ENCODE measurements at regions not wholly inside any gene's neighbourhood (a gene's known extent, or its start where the extent isn't known, plus 50 kb on each side); places are given as distances from the start of the nearest gene placed in this dataset.
A peak's percentile ranks its signal among the peaks of the same experiment; 100 is the strongest.

DNA sequence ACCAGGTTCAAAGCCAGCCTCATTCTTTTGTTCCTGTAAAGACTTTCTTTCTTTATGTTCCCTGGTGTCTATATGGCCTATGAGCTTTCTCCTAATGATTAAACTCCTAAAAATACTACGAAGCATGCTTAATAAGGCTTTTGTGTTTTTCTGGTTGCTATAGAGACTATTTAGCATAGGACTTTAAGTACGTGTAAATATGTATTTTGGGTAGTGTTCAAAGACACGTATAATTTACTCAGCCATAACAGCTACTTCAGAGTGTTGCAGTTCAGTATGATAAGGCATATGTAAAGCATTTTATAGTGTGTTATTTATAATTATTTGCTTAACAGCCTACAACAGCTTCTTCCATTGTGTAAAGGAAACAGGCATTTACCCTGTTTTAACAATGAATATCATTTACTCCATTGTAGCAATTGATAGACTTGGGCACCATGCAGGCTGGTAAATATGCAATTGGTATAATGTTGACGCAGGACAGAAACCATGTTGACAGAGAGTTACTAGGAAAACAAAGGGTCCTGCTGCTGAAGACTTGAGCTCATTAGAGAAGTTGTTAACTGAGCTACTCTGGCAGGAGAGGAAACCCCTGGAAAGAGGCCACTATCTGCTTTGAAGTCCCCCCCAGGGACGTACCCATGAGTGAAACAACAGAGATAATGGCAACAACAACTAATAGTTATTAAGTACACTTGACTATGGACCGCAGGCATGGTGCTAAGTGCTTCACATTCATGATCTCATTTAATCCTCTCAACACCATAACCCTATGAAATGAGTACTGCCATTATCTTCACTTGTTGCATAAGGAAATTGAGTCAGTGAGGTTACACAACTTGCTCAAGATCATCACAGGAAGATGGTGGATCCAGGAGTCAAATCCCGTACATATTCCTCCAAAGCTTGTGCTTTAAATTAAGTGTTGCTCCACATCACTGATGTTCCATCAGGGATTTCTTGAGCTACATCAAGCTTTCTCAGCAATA lies 342.2 kb upstream of the DYNLRB2 start:
- peak in 2 of 3 donors; percentile 10 for DNase-seq (ENCODE audit: low read depth in 3 of 3, low spot score in 2 of 3)

DNA sequence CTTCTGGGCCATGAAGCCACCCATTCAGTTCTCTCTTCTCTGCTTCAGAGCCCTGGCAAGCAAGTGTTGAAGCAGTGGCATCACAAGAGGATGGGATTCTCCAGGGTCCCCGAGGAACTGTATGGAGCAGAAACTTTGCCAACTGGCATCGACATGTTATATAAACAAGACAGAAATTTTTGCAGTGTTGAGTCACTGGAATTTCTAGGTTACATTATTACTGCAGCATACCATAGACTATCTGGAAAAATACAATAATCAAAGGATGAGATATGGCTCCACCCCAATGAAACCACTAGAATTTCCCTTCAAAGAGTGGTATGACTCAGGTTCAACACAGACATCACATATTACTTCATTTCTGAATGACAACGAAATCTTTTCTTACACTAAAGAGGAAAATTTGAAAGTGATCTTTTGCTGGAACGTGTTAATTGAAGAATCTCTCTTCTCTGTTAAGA lies 343.0 kb upstream of the DYNLRB2 start:
- DNase-seq (ENCODE audit: low read depth in 3 of 3, low spot score in 2 of 3), result no peak

DNA sequence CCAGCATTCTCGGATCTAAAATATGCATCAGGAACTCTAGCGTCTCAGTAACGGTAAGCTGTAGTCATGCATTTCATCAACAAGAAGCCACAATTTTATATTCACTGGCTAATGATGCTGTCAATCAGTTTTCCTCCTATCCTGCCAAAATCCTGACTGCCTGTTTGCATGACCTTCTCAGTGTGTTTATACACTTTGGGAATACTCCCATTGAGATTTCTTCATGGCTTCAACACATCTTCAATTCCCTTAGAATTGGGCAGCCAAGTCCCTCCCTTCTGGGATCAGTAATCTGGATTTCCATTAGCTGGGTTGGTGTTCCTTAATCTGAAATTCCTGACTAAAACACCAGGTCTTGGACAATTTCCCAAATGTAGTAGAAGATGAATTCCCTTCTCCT lies 348.9 kb upstream of the DYNLRB2 start:
- DNase-seq (ENCODE audit: low read depth in 3 of 3, low spot score in 2 of 3), result no peak

DNA sequence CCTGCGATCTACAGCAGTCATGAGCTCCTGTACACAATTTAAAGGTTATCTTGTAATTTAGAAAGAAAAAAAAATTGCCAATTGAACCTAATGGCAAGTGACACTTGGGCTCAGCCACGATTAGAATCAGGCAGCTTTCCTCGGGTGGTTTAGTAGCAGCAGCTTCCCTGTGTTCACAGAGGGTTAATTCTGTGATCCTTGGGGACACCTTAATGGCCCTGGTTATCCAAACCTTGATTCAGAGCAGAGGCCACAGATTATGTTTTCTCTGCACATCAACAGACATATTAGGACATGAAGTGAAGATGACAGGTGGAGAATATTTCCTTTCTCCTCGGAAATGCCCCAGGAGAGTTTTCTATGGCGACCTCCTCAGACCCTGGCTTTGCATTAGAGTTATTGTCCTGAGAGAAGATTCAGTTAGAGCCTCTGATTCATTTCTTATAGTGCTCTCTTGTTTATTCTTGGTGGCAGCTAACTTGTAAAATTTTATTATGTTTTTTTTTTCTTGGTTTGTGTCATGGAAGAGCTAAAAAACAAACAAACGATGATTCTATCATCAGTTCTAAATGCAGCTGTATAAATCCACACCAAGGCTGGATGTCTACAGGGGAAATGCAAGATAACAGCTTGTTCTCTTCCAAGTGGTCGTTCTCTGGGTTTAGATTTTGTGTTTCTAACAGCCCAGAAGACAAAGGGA lies 351.2 kb upstream of the DYNLRB2 start:
- no peak for DNase-seq (ENCODE audit: low read depth in 3 of 3, low spot score in 2 of 3)

- DNase-seq (ENCODE audit: low read depth in 3 of 3, low spot score in 2 of 3), result no peak
These were observed 364.7 kb upstream of the DYNLRB2 start for GRCh38 chr16:80176114-80176513.

GRCh38 chr16:80175011-80175410 lies 365.8 kb upstream of the DYNLRB2 start:
- DNase-seq (ENCODE audit: low read depth in 3 of 3, low spot score in 2 of 3), result no peak

- DNase-seq (ENCODE audit: low read depth in 3 of 3, low spot score in 2 of 3), result no peak
These were observed 366.4 kb upstream of the DYNLRB2 start for GRCh38 chr16:80174416-80174815.

GRCh38 chr16:80171746-80172145 lies 369.0 kb upstream of the DYNLRB2 start:
- no peak for DNase-seq (ENCODE audit: low read depth in 3 of 3, low spot score in 2 of 3)

GRCh38 chr16:80171199-80171598 lies 369.6 kb upstream of the DYNLRB2 start:
- no peak for DNase-seq (ENCODE audit: low read depth in 3 of 3, low spot score in 2 of 3)

GRCh38 chr16:80167657-80168390 lies 373.0 kb upstream of the DYNLRB2 start:
- peak in 1 of 3 donors; percentile 50 for DNase-seq (ENCODE audit: low read depth in 3 of 3, low spot score in 2 of 3)

- no peak for DNase-seq (ENCODE audit: low read depth in 3 of 3, low spot score in 2 of 3)
These were observed 374.7 kb upstream of the DYNLRB2 start for GRCh38 chr16:80166082-80166481.

DNA sequence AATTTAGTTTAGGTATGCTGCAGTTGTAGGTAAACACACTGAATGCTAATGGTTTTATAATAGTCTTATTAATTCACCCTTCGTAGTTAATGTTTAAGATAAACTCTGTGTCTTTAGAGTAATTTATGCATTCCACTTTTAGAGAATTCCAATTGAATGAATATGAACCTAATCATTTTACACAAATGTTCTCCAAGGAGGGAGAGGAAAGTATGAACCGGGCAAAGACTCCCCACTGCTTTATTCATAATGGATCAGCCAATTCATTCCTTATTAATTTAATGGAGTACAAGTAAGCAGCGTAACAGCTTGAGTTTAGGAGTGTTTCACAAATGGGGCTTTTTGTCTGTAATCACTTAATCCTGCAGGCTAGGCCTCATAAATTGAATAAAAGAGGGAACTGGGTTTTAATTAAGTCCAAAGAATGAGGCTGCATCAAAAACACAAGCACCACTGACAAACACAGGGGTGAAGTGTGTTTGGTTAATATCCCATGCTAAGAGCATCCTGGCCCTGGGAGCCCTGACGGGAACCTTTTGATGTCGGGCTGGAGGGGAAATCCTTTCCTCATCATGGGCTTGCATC lies 375.7 kb upstream of the DYNLRB2 start:
- DNase-seq (ENCODE audit: low read depth in 3 of 3, low spot score in 2 of 3), result no peak

GRCh38 chr16:80163339-80163738 lies 377.5 kb upstream of the DYNLRB2 start:
- no peak for DNase-seq (ENCODE audit: low read depth in 3 of 3, low spot score in 2 of 3)

DNA sequence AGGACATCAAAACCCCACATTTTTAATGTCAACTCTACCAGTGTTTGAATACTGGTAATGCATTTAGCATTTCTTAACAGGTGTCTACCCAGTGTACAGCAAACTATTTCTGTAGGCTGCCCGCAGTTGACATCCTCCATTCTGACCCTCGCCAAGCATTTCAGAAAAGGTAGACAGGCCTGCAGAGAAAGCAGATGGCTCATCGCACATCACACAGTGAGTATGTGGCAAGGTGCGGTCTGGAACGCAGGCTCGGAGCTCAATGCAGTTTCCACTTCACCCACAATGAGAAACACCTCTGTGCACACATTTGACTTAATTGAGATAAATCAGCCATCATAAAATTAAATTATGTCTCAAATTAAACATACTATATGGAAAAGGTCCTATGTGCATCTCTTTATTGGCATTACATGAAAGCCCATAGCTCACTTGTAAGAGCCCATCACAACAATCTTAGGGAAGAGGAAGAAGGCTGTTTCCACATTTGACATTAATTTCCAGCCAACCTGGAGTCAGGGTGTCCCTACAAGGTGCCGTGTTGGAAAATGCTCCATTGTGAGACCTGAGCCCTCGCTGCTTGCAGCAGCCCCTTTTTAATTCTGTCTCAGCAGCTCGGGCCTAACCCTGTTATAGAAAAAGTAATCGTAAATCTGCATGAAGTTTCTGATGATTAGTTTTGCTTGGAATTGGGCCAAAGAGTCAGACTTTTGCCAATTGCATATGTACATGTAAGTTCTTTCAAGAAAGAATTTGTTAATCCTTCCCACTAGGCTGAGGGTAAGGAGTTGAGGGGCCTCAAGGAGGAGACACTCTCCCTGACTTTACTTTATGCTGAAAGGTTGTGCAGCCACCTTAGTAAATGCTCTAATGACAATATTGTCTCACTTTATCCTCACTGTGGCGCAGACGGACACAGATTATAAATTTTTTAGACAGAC lies 378.7 kb upstream of the DYNLRB2 start:
- no peak for DNase-seq (ENCODE audit: low read depth in 3 of 3, low spot score in 2 of 3)

GRCh38 chr16:80158766-80159165 lies 382.0 kb upstream of the DYNLRB2 start:
- no peak for DNase-seq (ENCODE audit: low read depth in 3 of 3, low spot score in 2 of 3)

GRCh38 chr16:80151722-80152111 lies 389.1 kb upstream of the DYNLRB2 start:
- no peak for DNase-seq (ENCODE audit: low read depth in 3 of 3, low spot score in 2 of 3)

DNA sequence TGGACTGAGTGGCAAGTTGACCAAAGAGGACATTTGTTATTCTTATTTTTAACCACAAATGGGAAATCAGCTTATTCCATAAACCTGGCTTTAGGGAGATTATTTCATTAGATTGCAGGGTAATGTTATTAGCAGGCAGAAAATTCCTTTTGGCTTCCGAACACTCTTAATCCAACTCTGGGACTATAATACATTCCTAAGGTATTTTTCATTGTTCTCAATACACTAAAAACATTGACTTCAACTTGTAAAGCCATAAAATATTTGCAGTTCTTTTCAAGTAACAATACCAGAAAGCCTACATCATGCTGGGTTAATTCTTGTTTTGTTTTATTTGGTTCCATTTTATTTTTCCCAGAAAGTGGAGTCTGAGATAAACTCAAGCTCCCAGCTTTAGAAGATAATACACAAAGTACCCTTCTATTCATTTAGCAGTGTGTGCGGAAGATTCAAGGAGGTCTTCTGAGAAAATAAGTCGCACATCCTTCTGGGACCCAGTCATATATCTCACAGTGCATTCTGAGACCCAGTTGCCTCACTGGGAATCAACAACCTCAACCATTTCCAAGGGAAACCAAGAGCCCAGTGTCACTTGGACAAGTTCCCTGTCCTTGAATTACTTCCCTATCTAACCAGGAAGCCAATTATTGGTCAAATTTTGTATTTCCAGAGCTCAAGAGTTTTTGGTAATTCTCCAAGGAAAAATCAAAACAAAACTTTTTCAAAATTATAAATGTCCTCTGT lies 389.6 kb upstream of the DYNLRB2 start:
- no peak for DNase-seq (ENCODE audit: low read depth in 3 of 3, low spot score in 2 of 3)

GRCh38 chr16:80148826-80149225 lies 392.0 kb upstream of the DYNLRB2 start:
- no peak for DNase-seq (ENCODE audit: low read depth in 3 of 3, low spot score in 2 of 3)

Measured in right renal cortex interstitium (tissue), 3 donors.